Right lobe of liver (tissue), 4 donors: ENCODE measurements at regions not wholly inside any gene's neighbourhood (a gene's known extent, or its start where the extent isn't known, plus 50 kb on each side); places are given as distances from the start of the nearest gene placed in this dataset.

ENCODE experiments used
- CTCF ChIP-seq, 4 donors: fragments of 200-600 bp in 3 of 4; fragments of 450-650 bp in 1 of 4; IDR thresholded peaks; one replicate each; pipeline versions ENCODE4 v1.5.1 to v1.8.0; 2016 to 2022; ENCODE audit warnings: antibody characterized with exemption in 4 of 4, mild to moderate bottlenecking in 2 of 4
- POLR2A ChIP-seq: fragments of 450-650 bp; IDR thresholded peaks from one replicate; pipeline ENCODE4 v1.6.1; 2017; ENCODE audit warnings: antibody characterized with exemption, mild to moderate bottlenecking
- donor health status: DM: no; HTN: no; CAD: no.
- donor health status: DM: no; HTN: no; CAD: no.
- donor health status: DM: no; HTN: yes; CAD: no.

GRCh38 chr2:192311701-192312460 is 117.1 kb upstream of the TMEFF2 start:
- TF ChIP-seq CTCF (IDR thresholded peaks at IDR 0.05) (no peak), POLR2A (no peak)
